Right forelimb (tissue), 1 donor: ENCODE measurements at regions not wholly inside any gene's neighbourhood (a gene's known extent, or its start where the extent isn't known, plus 50 kb on each side); places are given as distances from the start of the nearest gene placed in this dataset.

Experiments
- DNase-seq: peaks from one replicate; pipeline ENCODE4 v3.0.0-alpha.2; 2018

DNA sequence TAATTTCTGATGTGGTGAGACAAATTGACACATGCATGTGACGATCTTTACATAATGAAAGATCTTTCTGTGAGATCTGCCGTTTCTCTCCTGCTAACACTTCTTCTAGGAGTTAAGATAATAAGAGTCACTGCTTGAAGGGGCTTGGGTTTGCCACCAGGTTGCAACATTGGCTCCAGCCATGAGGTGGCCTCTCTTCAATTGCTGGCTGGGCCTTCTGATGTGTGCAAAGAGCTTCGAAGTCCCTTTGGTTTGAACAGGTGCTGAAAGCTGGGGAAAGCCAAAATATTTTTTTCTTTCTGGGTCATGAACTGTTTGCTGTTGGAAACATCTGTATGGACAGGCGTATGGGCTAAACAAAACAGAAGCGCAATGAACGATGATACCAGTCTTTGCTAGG lies 204.1 kb upstream of the SALL1 start:
- no peak for DNase-seq

DNA sequence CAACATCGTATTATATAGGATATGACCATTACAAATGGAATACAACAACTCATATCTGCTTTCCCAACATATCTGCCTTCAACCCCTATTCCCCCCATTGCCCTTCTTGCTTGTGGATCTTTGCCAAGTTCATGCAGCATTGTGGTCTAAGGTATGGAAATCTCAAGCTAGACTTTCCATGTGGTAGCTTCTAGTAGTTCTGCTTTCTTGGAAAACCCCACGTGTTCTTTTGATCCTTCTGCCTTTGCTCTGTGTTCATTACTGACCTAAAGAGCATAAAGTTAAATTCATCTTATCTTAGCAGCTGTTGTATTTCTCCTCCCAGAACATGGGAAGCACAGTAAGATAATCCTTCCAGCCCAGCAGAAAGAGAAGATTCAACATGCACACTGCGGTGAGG lies 202.0 kb upstream of the SALL1 start:
- DNase-seq = no peak

DNA sequence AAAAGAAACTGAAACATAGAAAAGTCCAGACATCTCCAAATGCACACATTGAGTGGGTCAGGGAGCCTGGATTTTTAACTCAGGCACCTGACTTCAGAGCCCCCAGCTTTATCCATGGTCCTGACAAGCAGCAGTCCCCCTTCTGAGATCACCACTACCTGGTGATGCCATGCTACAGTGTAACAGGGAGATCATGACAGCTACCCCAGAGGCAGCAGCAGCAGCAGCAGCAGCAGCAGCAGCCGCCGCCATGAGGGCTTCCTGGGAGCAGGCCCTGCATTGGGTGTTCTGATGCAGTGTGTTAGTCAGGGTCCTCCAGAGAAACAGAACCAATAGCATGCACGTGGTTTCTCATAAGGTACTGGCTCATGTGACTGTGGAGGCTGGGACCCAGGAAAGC lies 198.6 kb upstream of the SALL1 start:
- DNase-seq = no peak

- DNase-seq = no peak
Observed at GRCh38 chr16:51343411-51343810, 192.3 kb upstream of the SALL1 start.

GRCh38 chr16:51341204-51341603 lies 190.1 kb upstream of the SALL1 start:
- no peak for DNase-seq

GRCh38 chr16:51337662-51338061 lies 186.6 kb upstream of the SALL1 start:
- DNase-seq = no peak

DNA sequence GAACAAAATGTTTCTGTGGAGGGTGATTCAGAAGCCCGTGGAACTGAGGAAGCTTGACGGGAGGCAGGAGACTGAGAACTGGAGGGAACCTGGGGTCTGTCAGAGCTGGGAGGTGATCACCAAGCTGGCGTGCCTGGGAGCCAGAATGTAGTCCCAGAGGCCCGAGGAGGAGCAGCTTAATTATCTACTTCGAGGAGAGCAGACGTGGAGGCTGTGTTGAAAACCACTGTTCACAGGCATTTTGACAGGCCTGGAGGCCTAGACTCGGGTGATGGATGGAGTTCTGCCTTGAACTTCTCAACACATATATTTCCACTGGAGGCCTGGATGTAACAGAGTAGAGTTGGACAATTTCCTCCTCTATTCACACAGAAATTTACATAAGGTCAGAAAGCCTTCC lies 177.7 kb upstream of the SALL1 start:
- DNase-seq = no peak

DNA sequence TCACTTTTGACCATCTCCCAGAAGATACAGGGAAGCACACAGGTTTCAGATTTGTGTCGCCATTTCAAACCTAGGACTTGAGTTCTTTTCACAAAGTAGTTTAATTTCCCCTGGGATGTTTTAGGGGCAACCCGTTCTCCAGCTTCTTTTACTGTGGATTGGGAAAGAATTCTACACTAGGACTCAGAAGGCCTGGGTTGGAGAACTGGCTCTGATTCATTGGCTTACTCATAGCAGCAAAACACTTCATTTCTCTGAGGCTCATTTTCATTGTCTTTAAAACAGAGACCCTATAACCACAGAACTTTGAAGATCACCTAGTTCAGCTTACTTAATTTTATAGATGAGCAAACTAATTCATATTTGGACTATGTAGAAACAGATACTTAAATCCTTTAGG lies 175.9 kb upstream of the SALL1 start:
- DNase-seq = no peak

GRCh38 chr16:51326131-51326856 lies 175.2 kb upstream of the SALL1 start:
- no peak for DNase-seq

- no peak for DNase-seq
Observed at GRCh38 chr16:51321251-51321650, 170.2 kb upstream of the SALL1 start.

DNA sequence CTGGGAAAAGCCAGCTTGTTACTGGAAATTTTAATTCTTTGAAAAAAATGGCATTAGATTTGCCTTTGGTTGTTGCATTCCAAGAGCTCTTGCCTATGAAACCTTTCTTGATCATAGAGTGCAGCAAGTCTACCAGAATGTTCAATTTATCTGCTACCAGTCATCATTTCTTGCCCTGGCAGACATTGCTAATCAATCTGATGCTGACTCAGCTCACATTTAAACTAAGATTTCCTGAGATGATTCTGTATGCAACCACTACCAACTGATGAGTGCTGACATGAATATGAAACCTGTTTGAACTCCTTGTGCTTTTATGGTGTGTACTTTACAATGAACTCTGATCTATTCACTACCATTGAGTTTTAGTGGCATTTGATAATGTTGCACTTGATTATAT lies 166.5 kb upstream of the SALL1 start:
- DNase-seq = no peak

- no peak for DNase-seq
Observed at GRCh38 chr16:51313198-51313597, 162.1 kb upstream of the SALL1 start.

GRCh38 chr16:51312363-51313150 lies 161.5 kb upstream of the SALL1 start:
- DNase-seq = no peak

- no peak for DNase-seq
Observed at GRCh38 chr16:51310159-51310558, 159.1 kb upstream of the SALL1 start.

- no peak for DNase-seq
Observed at GRCh38 chr16:51306886-51307595, 156.0 kb upstream of the SALL1 start.

DNA sequence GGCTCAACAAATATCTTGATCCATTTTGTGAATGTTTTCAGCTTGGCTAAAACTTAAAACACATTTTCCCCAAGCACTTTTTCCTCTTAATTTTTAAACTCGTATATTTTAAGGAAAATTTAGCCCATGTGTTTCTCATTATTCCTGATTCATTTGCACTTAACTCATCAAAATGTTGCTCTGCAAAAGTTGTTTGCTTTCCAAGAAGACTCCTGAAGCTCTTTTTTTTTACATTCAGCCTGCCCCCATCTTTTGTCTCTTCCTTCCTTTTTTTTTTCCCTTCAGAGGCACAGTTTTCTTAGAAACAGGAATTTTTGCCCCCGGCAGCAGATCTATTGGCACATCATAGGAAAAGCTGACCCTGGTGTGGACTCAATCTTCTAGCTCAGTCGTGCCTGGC lies 155.0 kb upstream of the SALL1 start:
- no peak for DNase-seq

DNA sequence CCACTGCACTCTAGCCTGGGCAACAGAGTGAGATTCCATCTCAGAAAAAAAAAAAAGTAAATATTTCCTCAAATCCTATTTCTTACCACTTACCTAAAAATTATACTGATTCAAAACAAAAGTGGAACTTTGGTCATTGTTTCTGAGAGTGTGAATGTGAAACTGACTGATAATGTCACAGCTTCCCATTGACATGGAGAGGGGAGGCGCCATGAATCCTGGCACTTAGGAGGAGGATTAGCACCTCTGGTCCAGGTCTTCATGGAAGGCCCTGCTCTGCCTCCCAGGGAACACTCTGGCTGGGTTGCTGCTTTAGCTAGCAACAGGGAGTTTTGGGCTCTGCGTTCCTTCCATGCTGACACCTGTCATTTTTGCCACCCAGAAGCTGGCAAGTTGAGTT lies 154.3 kb upstream of the SALL1 start:
- no peak for DNase-seq

GRCh38 chr16:51302042-51302441 lies 151.0 kb upstream of the SALL1 start:
- DNase-seq = no peak

- DNase-seq = no peak
Observed at GRCh38 chr16:51298800-51299199, 147.7 kb upstream of the SALL1 start.

GRCh38 chr16:51290442-51291285 lies 139.6 kb upstream of the SALL1 start:
- no peak for DNase-seq

- DNase-seq = no peak
Observed at GRCh38 chr16:51289336-51289735, 138.3 kb upstream of the SALL1 start.

DNA sequence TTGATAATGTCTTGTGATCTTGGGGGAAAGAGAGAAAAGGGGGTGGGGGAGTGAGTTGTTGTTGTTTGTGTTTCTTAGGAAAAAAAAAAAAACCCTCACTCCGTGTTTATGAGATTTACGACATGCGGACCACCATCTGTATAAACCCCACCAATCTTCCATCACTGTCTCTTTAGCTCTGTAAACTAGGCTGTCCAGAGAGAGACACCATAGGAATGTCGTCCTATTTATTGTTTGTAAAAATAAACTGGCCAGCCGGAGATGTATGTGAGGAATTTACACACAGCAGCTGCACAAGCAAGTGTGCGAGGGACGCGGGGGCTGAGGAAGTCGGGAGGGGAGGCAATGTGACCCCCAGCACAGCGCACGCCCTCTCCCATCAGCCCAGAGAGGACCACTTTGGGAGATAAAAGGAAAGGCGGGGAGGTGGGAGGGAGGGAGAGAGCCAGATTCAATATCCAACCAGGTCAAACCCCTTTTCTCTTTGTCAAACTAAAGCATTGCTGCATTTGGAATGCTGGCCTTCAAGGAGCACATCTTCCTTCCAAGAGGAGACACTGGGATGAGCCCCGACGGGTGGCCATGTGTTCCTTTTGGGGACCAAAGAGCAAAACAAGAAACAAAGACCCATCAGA lies 136.2 kb upstream of the SALL1 start:
- no peak for DNase-seq
